ENCODE measurements at regions not wholly inside any gene's neighbourhood (a gene's known extent, or its start where the extent isn't known, plus 50 kb on each side); places are given as distances from the start of the nearest gene placed in this dataset.

DNA sequence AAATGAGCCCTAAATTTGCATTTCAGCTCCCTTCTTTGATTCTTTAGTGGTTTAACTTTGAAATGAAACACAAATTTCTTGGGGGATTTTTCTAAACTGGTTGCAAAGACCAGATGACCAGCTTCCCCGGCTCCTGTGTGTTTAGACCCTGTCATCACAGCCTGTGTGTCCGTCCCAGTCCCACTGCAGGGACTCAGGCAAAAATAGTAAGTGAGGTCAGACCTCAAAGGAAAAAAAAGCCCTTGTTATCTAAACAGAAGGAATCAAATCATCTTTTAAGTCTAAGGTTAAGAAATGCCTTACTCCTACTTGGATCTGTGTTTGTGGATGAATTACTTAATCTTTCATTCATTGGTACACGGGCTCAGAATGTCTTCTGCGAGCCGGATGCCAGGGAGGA, 423.7 kb downstream of the LPIN1 start:
- no peak for DNase-seq

DNA sequence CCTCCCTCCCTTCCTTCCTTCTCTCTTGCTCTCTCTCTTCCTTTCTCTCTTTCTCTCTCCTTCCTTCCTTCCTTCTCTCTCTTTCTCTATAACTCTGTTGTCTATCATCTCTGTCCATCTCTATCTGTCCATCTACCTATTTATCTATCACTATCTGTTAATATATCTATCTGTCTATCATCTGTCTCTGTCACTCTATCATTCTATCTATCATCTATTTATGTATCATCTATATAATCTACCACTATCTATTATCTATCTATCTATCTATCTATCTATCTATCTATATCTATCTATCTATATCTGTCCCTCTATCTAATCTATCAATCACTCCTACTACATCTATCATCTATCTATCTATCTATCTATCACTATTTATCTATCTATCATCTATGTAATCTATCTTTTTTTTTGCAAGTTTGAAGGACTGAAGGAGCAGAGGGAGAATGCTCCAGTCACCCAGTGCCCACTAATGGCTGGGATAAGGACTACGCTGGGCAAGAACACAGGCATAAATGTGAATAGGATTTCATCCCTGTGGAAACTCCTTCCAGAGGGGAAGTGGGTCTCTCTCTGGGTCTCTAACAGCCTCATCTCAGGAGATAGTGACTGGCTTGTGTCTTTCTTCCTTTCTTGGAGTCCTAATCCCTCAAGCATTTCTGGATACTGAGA, 427.0 kb downstream of the LPIN1 start:
- no peak for DNase-seq

DNA sequence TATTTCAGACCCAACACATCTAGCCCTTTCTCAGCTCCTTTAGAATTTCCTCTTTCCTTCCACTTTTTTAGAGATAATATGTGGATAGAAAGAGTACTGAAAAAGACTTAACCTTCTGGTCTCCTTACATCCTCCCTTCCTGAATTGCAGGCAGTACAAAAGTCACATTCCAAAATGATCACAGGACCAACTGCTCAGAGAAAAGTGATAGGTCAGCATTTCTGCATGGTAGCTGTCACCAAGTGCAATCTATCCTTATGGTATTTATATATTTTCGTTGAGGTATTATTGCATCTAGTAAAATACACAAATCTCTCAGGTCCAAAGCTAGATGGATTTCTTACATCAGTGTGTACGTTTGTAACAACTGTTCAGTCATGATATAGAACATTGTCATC, 427.5 kb downstream of the LPIN1 start:
- no peak for DNase-seq

DNA sequence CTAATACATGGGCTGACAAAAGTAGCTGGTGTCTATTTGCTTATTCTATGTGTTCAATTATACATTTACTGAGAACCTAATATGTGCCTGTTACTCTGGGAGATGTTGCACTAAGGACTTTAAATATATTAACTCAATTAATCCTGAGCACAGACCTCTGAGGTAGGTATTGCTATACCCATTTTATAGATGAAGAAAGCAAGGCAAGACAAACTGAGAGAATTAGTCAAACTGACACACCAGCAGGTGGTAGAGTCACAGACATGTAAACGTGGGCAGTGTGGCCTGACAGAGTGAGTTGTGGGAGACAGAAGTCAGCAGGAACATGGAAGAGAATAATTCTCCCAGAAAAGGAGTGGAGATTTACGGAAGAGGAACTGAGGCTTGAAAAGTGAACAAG, 428.9 kb downstream of the LPIN1 start:
- no peak for DNase-seq

DNA sequence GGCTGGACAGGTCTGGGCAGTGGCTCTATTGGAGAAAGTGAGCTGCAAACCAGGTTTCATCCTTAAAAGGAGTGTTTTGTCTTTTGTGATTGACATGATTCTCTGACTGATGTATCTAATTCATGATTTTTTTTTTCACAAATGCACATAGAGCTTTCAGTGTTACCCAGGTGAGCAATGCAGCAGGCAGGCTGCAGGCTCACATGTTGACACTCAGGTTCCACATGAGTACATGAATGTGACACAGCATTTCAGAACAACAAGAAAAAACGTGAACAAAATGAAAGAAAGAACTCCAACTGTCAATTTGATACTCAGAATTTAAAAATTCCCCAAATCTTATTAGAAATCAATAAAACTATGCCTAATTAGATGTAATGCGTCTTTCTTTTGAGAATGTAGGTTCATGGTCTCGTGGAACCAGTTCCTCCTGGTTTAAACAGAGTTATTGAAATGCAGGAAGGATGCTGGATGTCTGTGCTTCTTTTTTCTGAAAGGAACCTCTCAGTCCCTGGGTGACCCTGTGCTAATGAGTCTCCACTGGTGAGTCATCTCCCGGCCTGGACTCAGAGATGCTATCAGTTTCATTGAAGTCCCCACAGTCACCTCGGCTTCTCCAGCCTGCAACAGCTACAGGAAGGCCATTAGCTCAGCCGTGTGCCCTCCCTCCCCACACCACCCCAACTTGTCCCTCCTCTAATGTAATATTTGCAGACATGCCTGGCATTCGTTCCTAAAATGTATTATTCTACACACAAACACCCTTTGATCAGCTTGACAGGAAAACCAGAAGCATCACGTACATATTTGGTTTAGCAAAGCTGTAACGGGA, 430.4 kb downstream of the LPIN1 start:
- peak; percentile 69 for DNase-seq

DNA sequence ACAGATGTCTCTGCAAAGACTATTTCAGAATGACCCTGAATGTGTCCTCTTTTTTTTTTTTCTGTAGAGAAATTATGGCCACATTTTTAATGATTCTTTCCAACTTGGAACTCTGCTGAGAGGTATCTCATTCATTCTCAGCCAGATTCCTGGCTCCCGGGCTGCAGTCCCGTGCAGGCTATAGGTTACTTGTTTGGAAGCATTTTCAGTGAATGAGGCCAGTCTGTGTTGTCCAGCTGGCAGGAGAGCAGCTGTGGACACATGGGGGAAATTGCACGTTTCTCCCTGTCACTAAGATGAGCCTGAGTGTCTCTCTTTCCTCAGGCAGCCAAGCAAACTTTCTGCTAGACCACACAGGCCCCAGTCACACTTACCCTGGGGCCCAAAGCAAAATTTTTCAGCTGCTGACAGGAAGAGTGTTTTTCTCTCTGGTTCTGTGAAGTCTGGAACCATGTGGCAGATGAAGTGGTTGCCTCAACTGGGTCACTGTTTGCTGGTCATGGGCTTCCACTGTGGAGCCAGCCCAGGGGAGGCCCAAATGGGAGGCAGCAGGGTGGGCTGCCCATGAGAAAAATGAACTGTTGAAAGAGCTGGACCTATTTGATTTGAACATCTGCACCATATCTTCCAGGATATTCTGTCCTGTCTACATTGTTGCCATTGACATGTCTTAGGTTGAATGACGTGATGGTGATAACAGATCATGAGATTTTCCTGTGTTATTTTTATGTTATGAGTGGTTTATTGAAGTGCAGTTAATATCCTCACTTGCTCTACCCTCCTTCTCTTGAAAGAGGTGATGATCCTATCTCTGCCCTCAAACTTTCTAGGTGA, 431.2 kb downstream of the LPIN1 start:
- peak; percentile 88 for DNase-seq

DNA sequence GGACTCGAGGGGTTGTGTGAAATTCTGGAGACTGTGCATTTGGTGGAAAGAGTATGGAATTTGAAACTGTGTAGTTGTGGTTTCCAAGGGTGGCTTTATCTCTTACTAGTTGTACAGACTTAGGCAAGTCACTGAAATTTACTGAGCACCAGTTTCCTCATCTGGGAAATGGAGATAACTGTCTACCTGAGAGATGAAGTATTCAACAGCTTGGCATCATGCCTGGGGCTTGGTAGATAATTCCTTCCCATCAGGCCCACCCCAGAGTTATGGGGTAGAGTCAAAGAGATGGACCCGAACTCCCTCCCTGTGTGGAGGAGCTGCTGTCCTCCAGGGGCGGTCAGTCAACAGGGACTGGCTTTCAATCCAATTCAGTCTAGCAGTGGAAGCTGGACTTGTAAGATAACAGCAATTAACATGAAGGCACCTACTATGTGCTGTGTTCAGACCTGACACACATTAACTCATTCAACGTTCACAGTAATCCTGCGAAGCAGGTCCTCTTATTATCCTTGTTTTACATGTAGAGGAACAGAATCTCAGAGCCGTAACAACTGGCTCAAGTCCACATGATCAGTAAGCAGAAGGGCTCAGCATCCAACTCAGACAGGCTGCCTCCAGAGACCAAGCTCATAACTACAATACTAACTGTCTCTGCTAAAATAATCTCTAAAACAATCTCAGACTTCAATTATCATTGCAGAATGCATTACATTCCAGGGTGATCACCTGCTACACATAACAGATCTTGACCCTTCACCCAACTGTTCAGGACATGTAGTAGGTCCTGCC, 432.1 kb downstream of the LPIN1 start:
- no peak for DNase-seq

DNA sequence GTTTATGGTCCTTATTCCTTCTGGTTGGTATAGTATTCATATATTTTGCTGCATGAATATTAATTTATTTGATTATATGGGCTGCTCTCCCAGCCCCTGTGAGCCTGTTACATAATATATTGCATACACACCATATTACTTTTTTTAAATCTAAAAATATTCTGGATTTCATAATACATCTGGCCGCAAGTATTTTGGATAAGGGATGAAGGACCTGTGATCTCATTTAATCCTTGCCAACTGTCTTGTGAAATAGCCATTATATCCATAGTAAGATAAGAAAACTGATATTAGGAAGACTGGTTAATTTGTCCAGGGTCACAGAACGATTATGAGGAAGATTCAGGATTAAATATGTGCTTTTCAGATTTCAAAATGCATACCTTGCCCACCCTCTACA, 433.6 kb downstream of the LPIN1 start:
- DNase-seq = no peak

DNA sequence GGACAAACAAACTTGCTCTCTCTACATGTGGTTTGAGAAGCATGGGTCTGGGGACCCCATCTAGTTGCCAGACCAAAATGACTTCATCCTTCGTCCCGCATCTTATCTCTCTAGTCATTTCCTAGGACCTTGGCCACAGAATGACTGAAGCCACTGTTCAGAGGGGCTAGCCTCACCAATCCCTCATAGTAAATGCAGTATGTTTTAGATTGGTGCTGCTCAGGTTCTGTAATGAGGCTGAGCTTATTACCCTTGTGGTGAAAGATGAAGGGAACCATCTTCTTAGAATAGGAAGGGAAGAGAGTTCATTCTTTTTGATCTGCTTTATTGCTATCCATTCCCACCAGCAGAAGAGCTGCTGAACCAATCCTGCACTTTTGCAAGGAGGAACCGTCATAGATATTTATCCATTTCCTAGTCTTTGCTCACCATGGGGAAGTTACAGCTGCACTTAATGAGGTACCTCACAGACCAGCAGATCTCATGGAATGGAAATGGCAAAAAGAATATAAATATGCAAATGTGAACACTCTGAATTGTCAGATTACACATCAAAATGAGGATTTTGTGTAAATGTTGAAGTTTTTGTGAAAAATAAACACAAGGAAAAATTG, 436.7 kb downstream of the LPIN1 start:
- no peak for DNase-seq

DNA sequence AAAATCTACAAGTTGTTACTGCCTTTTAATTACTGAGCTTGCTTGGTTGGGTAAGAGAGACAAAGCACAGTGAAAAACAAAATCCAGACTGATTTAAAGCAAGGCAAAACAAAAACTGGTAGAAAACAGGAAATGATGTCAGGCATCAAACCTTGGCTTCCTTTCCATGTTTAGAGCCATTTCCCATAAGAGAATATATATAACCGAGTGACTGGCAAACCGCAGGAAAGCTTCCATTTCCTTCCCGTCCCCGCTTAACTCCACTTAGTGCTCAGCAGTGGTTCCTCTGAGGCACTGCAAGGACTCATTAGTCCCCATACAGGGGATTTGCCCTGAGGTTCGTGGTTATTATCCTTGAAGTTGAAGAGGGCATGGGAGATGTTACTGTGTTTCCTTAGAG, 446.3 kb downstream of the LPIN1 start:
- DNase-seq = peak; percentile 42

DNA sequence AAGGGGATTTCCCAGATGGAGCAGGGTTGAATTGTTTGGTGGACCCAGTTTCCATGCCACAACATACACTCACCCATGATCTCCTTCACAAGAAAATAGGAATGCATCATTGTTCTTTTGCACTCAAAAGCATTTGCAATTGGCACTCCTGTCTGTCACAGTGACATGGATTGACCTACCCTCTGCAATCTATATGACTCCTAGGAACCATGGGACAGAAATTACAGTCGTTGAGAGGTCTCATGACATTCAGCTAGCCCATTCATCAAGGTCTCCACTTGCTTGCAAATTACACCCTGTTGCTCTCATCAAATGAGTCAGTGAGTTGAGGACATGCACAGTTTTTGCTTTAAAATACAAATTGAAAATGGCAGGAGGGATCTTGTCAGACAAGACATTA, 448.5 kb downstream of the LPIN1 start:
- DNase-seq = no peak

DNA sequence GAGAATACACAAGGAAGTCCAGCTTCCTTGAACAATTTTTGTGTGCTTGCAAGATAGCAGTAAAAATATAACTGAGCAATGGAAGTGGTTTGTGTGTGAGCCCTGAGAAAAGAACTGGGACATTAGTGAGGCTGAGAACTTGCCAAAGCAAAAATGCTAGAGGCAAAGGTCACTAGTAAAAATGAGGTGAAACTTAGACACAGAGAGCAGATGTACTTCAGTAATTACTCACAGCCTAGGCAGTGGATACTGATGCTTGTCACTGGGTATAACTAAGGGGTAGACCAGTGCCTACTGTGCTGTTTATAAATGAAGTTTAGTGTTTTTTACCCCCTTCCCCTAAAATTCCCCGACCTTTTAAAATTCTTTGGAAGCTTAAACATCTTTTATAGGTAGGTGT, 450.1 kb downstream of the LPIN1 start:
- DNase-seq = no peak

DNA sequence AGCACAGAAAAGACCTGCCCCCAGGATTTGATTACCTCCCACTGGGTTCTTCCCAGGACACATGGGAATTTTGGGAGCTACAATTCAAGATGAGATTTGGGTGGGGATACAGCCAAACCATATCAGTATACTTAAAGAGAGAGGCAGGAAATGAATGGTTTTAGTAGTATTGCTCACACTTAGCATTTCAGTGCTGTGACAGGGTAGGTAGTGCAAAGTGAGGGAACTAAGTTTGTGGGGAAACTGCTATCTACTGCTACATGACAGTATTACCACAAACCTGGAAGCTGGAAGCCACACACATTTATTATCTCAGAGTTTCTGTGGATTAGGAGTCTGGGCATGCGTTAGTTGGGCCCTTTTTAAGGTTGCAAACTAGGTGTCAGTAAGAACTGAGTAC, 450.7 kb downstream of the LPIN1 start:
- DNase-seq = no peak

DNA sequence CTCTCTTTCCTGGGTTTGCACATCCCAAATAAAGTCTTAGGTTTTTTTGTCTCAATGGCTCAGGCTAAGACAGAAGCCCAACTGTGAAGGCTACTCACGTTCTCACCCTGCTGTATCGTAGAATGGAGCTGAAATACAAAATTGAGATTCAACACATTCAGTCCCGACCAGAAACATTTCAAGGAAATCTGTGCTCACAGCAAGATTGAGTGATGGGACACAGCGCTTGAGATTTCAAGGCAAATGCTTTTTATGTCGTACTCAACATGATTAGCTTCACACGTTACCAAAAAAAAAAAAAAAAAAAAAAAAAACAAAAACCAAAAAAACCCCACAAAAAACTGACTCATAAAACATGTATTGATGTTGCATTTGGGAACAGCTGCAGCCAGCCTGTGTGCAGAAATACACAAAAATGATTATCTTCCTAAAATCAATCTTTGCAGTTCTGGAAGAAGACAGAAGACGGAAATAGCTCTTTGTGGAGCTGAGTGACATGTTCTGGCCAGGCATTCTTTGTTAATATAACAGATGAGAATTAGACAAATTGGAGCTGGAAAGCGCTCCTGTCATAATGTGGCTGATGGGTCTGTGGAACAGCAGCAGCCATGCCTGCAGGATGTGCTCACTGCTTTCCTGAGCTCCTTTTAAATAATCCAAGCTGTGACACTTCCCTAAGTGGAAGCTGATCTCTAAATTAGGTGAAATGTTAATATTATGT, 453.2 kb downstream of the LPIN1 start:
- peak; percentile 82 for DNase-seq

DNA sequence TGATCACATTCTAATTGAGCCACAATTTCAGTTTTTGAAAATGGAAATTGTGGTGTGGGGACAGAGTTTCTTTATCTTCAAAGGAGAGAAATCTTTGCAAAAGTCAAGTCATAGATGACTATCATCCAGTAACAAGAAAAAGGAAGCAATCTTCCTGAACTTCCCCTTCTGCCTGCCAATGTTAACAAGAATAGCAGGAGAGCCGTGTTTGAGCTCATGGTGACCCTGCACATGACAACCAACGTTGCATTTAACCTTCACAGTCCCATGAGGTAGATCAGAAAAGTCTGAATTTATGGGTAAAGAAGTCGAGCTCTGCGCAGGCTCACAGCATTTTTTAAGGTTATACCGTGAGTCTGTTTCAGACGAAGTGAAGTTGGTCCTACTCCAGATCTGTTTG, 454.9 kb downstream of the LPIN1 start:
- no peak for DNase-seq

DNA sequence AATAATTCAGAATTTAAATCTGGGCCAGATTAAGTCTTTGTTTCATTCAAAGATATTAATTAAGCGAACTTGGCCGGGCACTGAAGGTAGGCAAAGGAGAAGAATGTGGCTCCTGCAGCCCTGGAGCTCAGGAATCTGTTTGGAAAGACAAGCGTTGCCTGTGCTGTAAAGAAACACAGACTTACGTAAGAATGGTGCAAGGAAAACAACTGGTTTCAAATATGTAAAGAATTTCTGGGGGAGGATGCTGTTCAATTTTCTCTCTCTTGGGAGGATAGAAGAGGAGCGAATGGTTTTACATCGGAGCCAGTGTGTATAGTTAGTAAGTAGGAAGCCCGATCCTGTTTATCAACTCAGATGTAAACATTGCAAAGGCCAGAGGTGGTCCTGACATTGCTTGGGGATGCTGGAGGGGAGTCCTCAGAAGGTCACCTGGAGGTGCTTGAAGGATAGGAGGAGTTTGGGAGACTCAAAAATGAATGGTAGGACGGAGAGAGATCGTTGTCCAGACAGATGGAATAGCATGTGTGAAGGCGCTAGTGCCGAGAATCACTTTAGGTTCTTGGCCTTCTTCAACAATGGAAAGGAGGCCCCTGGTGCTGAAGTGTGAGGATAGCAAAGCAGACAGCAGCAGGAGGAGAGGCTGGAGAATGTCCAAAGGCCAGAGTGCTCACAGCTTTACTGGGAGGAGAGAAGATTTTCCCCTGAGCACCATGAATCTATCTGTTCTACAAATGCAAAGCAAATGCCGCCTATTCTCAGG, 456.1 kb downstream of the LPIN1 start:
- DNase-seq = peak; percentile 89

DNA sequence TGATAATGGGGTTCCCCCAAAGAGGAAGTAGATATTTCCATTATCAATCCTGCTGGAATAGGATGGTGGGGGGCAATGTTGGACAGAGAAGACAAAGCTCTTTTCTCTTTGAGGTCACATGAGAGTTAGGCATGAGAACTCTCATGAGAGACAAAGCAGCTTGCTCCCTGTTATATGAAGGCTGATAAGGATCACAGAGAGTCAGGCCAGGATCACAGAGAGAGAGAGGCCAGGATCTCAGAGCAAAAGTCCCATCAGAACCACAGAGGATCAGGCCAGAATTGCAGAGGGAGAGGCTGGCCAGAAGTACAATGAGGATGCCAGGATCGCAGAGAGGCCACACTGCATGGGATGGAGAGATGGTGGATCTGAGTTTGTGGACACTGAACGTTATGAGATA, 457.1 kb downstream of the LPIN1 start:
- DNase-seq = no peak

DNA sequence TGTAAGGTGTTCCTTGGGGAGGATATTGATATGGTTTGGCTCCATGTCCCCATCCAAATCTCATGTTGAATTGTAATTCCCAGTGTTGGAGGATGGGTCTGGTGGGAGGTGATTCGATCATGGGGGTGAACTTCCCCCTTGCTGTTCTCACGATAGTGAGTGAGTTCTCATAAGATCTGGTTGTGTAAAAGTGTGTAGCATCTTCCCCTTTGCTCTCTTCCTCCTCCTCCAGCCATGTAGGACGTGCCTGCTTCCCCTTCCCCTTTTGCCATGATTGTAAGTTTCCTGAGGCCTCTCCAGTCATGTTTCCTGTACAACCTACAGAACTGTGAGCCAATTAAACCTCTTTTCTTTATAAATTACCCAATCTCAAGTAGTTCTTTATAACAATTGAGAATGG, 458.7 kb downstream of the LPIN1 start:
- no peak for DNase-seq

DNA sequence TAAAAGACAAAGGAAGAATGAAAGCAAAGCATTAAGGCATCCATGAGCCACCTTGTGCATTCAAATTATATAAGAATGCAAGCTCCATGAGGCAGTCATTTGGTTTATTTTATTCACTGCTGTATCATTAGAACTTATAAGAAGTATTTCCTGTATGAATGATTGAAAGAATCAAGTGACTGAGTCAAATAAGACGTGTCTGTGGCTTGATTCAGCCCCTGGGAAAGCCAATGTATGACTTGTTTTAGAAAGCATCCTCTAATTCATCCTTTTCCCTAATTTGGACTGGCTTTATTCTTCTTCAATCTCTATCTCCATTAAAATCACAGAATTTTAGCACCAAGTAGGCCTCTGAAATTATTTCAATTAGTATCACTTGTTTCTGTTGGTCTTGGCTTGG, 461.1 kb downstream of the LPIN1 start:
- DNase-seq = no peak

All from skin of body (tissue), 1 donor.